ENCODE measurements at regions not wholly inside any gene's neighbourhood (a gene's known extent, or its start where the extent isn't known, plus 50 kb on each side); places are given as distances from the start of the nearest gene placed in this dataset.

- TF ChIP-seq SMAD1 (CRISPR knock-in tag; IDR thresholded peaks at IDR 0.05; ENCODE audit: borderline replicate concordance, low read depth) (no peak), KLF6 (CRISPR knock-in tag; IDR thresholded peaks at IDR 0.05) (no peak), JDP2 (CRISPR knock-in tag; IDR thresholded peaks at IDR 0.05; ENCODE audit: borderline replicate concordance) (no peak), ZNF274 (CRISPR knock-in tag; IDR thresholded peaks at IDR 0.05) (no peak), FOSL1 (CRISPR knock-in tag; IDR thresholded peaks at IDR 0.05; ENCODE audit: borderline replicate concordance) (no peak)
Observed at GRCh38 chr3:78186404-78186803, 1146.5 kb downstream of the ROBO2 start (continued).

GRCh38 chr3:78201091-78201490 is 1161.2 kb downstream of the ROBO2 start:
- H2AFZ ChIP-seq (ENCODE audit: low read length) = no peak overlapping the region
- DNase-seq (ENCODE audit: low spot score) (no peak), ATAC-seq (no peak), FAIRE-seq (no peak)
- H3K9ac ChIP-seq (ENCODE audit: insufficient read depth, low read depth, low read length) = no peak overlapping the region
- intact Hi-C loops (cut with micrococcal nuclease; ENCODE audit: unreplicated experiment) (no loop called here), in situ Hi-C loops (cut with HindIII; ENCODE audit: extremely low pct_ligation_motif_present, low pct_unique_long_range_greater_than_20kb) (no loop called here)
- BruUV-seq (replicated peaks) = no TSS peak
- no peaks in the 10 kb centered on the region for H3K4me1 ChIP-seq (ENCODE audit: insufficient read depth, low read length)
- H3K79me2 ChIP-seq (ENCODE audit: insufficient read depth, low read length) = no peaks in the 10 kb centered on the region
- no peaks in the 10 kb centered on the region for H3K9me3 ChIP-seq (ENCODE audit: low read length)
- H4K20me1 ChIP-seq (ENCODE audit: insufficient read depth, low read length) = no peaks in the 10 kb centered on the region
- ChIA-PET CTCF (ENCODE audit: low intra/inter-chr PET ratio, low total read pairs) (no interaction called here), POLR2A (no interaction called here)
- H3K27ac ChIP-seq (ENCODE audit: extremely low read length, insufficient read depth, low read length) = no peak overlapping the region
- no peaks in the 10 kb centered on the region for H3K36me3 ChIP-seq (replicated peaks in 1 of 2; ENCODE audit: control insufficient read depth in 1 of 2, insufficient read depth in 2 of 2, low read length in 2 of 2)
- no peak overlapping the region for H3K4me3 ChIP-seq (replicated peaks in 1 of 3; ENCODE audit: insufficient read depth in 1 of 3, low read depth in 2 of 3, low read length in 3 of 3)
- H3K27me3 ChIP-seq (ENCODE audit: control insufficient read depth in 1 of 2, insufficient read depth in 2 of 2, low read length in 2 of 2) = no peaks in the 10 kb centered on the region
- 16% methylated on average over 2 of the region's 2 CpGs for WGBS (ENCODE audit: low lambda C conversion rate)
- no peak overlapping the region for H3K4me2 ChIP-seq (ENCODE audit: low read depth, low read length)
- TF ChIP-seq MED13 (CRISPR knock-in tag; IDR thresholded peaks at IDR 0.05) (no peak), FOXK2 (IDR thresholded peaks at IDR 0.05) (no peak), ZNF251 (CRISPR knock-in tag; IDR thresholded peaks at IDR 0.05) (no peak), NR2C2 (CRISPR knock-in tag; IDR thresholded peaks at IDR 0.05; ENCODE audit: borderline replicate concordance) (no peak), MAFG (CRISPR knock-in tag; IDR thresholded peaks at IDR 0.05) (no peak), ZNF563 (CRISPR knock-in tag; IDR thresholded peaks at IDR 0.05) (no peak), HMG20B (CRISPR knock-in tag; conservative IDR thresholded peaks at IDR 0.05) (no peak), ZNF234 (CRISPR knock-in tag; conservative IDR thresholded peaks at IDR 0.05) (no peak), ZNF589 (CRISPR knock-in tag; conservative IDR thresholded peaks at IDR 0.05) (no peak), ZNF33B (CRISPR knock-in tag; IDR thresholded peaks at IDR 0.05) (no peak), ZNF446 (CRISPR knock-in tag; IDR thresholded peaks at IDR 0.05) (no peak), HCFC1 (IDR thresholded peaks at IDR 0.05; ENCODE audit: low read depth, low read length) (no peak), SP5 (CRISPR knock-in tag; IDR thresholded peaks at IDR 0.05; ENCODE audit: borderline replicate concordance, low read depth) (no peak), E2F1 (CRISPR knock-in tag; IDR thresholded peaks at IDR 0.05) (no peak)
- TF ChIP-seq, protein P1, sequence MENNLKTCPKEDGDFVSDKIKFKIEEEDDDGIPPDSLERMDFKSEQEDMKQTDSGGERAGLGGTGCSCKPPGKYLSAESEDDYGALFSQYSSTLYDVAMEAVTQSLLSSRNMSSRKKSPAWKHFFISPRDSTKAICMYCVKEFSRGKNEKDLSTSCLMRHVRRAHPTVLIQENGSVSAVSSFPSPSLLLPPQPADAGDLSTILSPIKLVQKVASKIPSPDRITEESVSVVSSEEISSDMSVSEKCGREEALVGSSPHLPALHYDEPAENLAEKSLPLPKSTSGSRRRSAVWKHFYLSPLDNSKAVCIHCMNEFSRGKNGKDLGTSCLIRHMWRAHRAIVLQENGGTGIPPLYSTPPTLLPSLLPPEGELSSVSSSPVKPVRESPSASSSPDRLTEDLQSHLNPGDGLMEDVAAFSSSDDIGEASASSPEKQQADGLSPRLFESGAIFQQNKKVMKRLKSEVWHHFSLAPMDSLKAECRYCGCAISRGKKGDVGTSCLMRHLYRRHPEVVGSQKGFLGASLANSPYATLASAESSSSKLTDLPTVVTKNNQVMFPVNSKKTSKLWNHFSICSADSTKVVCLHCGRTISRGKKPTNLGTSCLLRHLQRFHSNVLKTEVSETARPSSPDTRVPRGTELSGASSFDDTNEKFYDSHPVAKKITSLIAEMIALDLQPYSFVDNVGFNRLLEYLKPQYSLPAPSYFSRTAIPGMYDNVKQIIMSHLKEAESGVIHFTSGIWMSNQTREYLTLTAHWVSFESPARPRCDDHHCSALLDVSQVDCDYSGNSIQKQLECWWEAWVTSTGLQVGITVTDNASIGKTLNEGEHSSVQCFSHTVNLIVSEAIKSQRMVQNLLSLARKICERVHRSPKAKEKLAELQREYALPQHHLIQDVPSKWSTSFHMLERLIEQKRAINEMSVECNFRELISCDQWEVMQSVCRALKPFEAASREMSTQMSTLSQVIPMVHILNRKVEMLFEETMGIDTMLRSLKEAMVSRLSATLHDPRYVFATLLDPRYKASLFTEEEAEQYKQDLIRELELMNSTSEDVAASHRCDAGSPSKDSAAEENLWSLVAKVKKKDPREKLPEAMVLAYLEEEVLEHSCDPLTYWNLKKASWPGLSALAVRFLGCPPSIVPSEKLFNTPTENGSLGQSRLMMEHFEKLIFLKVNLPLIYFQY (CRISPR knock-in tag; IDR thresholded peaks at IDR 0.05; ENCODE audit: borderline replicate concordance) = no peak
